GM13976 (cell line): ENCODE measurements at regions not wholly inside any gene's neighbourhood (a gene's known extent, or its start where the extent isn't known, plus 50 kb on each side); places are given as distances from the start of the nearest gene placed in this dataset.

Experiments
- DNase-seq: peaks from one replicate; pipeline ENCODE4 v3.0.0; 2012; ENCODE audit warnings: low spot score
- in situ Hi-C: fragments of 300-500 bp; cut with MboI; formaldehyde crosslinking; loops from one replicate; pipeline ENCODE4 v1.12.0; 2022; ENCODE audit warnings: low sequenced_read_pairs, mixed read lengths, inconsistent platforms; ENCODE audit not compliant: unreplicated experiment
- TF ChIP-seq, protein P1 (sequence below): IDR thresholded peaks from 2 replicates; pipeline ENCODE4 v1.5.1; 2012; ENCODE audit warnings: borderline replicate concordance, mild to moderate bottlenecking; ENCODE audit not compliant: insufficient read depth; ENCODE audit errors: extremely low read depth, missing control alignments, control extremely low read depth

DNA sequence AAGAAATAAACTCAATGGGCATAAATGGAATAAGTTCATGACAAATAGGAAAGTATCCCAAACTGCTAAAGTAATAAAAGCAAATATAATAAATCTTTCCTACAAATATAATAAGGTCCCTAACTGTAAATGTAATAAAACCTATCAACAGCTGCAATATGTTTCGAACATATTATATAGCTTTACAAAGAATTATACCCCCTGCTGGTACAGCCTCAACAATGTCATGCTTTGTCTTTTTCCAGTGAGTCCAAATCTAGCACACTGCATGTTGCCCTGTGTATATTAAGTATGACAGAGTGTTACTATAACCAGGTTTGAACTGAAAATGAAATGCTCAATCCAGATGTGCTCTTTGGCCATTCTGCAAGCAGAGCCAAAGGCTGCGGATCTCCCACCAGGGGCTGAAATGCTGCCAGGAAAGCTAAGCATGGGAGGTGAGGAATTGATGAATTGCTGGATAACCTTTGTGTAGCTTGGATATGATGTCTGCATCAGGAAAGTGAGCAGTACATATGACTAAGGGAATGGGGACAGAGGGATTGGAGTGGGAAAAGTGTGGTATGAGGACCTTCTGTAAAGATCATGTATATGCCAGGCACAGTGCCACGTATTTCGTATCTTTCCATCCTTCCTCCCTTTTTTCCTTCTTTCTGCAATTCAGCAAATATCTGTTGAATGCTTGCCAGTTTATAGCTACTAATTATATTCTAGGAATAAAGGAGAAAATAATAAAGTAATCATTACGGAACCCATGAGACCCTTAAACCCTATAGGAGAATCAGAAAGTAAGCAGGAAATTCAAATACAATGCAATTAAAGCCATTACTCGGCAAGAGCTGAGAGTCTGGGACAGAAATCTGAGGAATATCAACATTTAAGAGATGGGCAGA lies 954.6 kb upstream of the LCORL start:
- in situ Hi-C loops: no loop called here
- TF ChIP-seq, protein P1, sequence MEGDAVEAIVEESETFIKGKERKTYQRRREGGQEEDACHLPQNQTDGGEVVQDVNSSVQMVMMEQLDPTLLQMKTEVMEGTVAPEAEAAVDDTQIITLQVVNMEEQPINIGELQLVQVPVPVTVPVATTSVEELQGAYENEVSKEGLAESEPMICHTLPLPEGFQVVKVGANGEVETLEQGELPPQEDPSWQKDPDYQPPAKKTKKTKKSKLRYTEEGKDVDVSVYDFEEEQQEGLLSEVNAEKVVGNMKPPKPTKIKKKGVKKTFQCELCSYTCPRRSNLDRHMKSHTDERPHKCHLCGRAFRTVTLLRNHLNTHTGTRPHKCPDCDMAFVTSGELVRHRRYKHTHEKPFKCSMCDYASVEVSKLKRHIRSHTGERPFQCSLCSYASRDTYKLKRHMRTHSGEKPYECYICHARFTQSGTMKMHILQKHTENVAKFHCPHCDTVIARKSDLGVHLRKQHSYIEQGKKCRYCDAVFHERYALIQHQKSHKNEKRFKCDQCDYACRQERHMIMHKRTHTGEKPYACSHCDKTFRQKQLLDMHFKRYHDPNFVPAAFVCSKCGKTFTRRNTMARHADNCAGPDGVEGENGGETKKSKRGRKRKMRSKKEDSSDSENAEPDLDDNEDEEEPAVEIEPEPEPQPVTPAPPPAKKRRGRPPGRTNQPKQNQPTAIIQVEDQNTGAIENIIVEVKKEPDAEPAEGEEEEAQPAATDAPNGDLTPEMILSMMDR: no peak
- no peak for DNase-seq

DNA sequence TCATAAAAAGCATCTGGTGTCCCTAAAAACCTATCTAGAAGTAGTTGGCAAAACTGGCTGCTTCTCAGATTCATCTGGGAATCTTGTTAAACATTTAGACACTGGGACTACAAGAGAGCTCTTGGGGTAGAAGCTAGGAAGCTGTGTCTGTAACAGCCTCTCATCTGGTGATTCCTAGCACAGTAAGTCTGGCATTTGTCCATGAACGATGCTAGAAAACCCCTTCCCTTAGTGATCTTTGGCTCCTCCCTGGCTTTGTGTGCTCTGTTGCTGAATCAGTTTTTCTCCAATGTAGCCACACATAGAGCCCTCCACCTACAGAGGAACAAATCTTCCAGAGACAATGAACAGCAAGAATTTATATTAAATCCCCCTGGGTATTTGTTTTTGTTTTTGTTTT lies 951.7 kb upstream of the LCORL start:
- DNase-seq: no peak
- in situ Hi-C loops: no loop called here
- TF ChIP-seq, protein P1: no peak

GRCh38 chr4:18961879-18962278 lies 940.3 kb upstream of the LCORL start:
- in situ Hi-C loops: no loop called here
- TF ChIP-seq, protein P1: no peak
- DNase-seq: no peak

- TF ChIP-seq, protein P1: no peak
- DNase-seq: no peak
- in situ Hi-C loops: no loop called here
Measured at GRCh38 chr4:18961266-18961665, 939.7 kb upstream of the LCORL start.

GRCh38 chr4:18957716-18958115 lies 936.2 kb upstream of the LCORL start:
- DNase-seq: no peak
- TF ChIP-seq, protein P1: no peak
- in situ Hi-C loops: no loop called here

DNA sequence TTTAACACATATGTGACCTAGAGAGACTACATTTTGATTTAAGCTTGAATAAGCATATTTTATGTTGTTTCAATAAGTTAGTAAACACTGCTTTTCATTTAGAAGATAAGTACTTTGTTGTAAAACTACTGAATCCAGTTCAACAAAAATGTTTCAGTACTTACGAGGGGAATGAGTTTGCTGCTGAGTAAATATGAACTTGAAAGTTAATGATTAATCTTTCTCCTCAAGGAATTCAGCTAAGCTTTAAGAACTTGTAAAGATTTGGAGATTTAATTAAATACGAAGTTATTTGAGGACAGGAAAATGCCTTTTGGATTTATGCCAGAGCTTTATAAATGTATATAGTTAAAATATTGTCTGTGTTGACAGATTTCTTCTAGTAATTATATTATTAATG lies 933.0 kb upstream of the LCORL start:
- TF ChIP-seq, protein P1: no peak
- DNase-seq: no peak
- in situ Hi-C loops: no loop called here
